ENCODE measurements at regions not wholly inside any gene's neighbourhood (a gene's known extent, or its start where the extent isn't known, plus 50 kb on each side); places are given as distances from the start of the nearest gene placed in this dataset.

GRCh38 chr9:107606149-107606790 lies 116.7 kb upstream of the KLF4 start:
- H3K27ac ChIP-seq (ENCODE audit: low read depth in 1 of 2, low read length in 2 of 2): no peak overlapping the region
- no peaks in the 10 kb centered on the region for H3K36me3 ChIP-seq (ENCODE audit: control insufficient read depth in 4 of 4, insufficient read depth in 3 of 4, low read depth in 1 of 4, low read length in 3 of 4)
- no peak overlapping the region for H3K9ac ChIP-seq (ENCODE audit: low read depth in 1 of 2, low read length in 2 of 2)
- H3K4me3 ChIP-seq (ENCODE audit: low read depth in 1 of 3, low read length in 3 of 3): no peak overlapping the region
- no peaks in the 10 kb centered on the region for H3K27me3 ChIP-seq (ENCODE audit: control insufficient read depth in 4 of 4, insufficient read depth in 4 of 4, low read length in 3 of 4)
- no peaks in the 10 kb centered on the region for H3K9me3 ChIP-seq (ENCODE audit: control insufficient read depth in 4 of 4, low read length in 3 of 4)
- TF ChIP-seq HNF4A (conservative IDR thresholded peaks at IDR 0.05): no peak
- TF ChIP-seq, protein P1, sequence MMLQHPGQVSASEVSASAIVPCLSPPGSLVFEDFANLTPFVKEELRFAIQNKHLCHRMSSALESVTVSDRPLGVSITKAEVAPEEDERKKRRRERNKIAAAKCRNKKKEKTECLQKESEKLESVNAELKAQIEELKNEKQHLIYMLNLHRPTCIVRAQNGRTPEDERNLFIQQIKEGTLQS (IDR thresholded peaks at IDR 0.05): no peak
- no peak for TF ChIP-seq FOXA2 (IDR thresholded peaks at IDR 0.05)
- no peak for TF ChIP-seq EGR1 (IDR thresholded peaks at IDR 0.05; ENCODE audit: low read depth in 2 of 2)
- no peak for TF ChIP-seq FOXA1 (IDR thresholded peaks at IDR 0.05)
- no peak for TF ChIP-seq SP1 (IDR thresholded peaks at IDR 0.05)
- no peak for TF ChIP-seq ZBTB33 (IDR thresholded peaks at IDR 0.05)
- no peak for TF ChIP-seq RXRA (IDR thresholded peaks at IDR 0.05)
- no peak for TF ChIP-seq RAD21 (IDR thresholded peaks at IDR 0.05)
- H3K4me1 ChIP-seq (ENCODE audit: control insufficient read depth in 4 of 4, insufficient read depth in 4 of 4, low read length in 3 of 4): no peaks in the 10 kb centered on the region
- 91% methylated on average over 8 of the region's 8 CpGs for WGBS
- no peak for DNase-seq (ENCODE audit: low spot score)

- Histone ChIP-seq H3K36me3 (ENCODE audit: control insufficient read depth in 4 of 4, insufficient read depth in 3 of 4, low read depth in 1 of 4, low read length in 3 of 4) (no peaks in the 10 kb centered on the region), H3K27me3 (ENCODE audit: control insufficient read depth in 4 of 4, insufficient read depth in 4 of 4, low read length in 3 of 4) (no peaks in the 10 kb centered on the region), H3K4me3 (ENCODE audit: low read depth in 1 of 3, low read length in 3 of 3) (no peak overlapping the region), H3K27ac (ENCODE audit: low read depth in 1 of 2, low read length in 2 of 2) (no peak overlapping the region), H3K9me3 (ENCODE audit: control insufficient read depth in 4 of 4, low read length in 3 of 4) (no peaks in the 10 kb centered on the region), H3K4me1 (ENCODE audit: control insufficient read depth in 4 of 4, insufficient read depth in 4 of 4, low read length in 3 of 4) (no peaks in the 10 kb centered on the region), H3K9ac (ENCODE audit: low read depth in 1 of 2, low read length in 2 of 2) (no peak overlapping the region)
- TF ChIP-seq, protein P2, sequence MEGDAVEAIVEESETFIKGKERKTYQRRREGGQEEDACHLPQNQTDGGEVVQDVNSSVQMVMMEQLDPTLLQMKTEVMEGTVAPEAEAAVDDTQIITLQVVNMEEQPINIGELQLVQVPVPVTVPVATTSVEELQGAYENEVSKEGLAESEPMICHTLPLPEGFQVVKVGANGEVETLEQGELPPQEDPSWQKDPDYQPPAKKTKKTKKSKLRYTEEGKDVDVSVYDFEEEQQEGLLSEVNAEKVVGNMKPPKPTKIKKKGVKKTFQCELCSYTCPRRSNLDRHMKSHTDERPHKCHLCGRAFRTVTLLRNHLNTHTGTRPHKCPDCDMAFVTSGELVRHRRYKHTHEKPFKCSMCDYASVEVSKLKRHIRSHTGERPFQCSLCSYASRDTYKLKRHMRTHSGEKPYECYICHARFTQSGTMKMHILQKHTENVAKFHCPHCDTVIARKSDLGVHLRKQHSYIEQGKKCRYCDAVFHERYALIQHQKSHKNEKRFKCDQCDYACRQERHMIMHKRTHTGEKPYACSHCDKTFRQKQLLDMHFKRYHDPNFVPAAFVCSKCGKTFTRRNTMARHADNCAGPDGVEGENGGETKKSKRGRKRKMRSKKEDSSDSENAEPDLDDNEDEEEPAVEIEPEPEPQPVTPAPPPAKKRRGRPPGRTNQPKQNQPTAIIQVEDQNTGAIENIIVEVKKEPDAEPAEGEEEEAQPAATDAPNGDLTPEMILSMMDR (IDR thresholded peaks at IDR 0.05; ENCODE audit: low read depth, low read length, missing input control): no peak
- no peak for TF ChIP-seq RAD21 (IDR thresholded peaks at IDR 0.05)
- no peak for TF ChIP-seq MAX (IDR thresholded peaks at IDR 0.05)
- TF ChIP-seq FOXA2 (IDR thresholded peaks at IDR 0.05): no peak
- WGBS: 94% methylated on average over 4 of the region's 4 CpGs
- DNase-seq (ENCODE audit: low spot score): no peak
Measured at GRCh38 chr9:107605041-107605440, 115.5 kb upstream of the KLF4 start.

DNA sequence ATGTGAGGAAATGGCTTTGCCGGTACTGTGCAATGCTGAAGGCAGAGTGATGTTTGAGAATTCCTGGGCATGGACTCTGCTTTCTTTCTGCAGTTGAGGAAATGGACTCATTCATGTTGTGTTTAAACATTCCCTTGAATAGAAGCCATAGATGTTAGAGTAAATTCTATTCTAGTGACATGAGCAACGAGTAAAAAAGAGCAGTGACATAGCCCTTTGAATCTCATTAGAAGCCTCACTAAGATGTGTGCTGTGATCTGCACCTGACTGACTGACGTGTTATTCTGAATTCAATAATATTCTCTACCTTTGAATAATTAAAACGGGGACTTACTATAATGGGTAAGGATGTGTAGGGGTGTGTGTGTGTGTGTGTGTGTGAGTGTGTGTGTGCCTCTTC lies 113.7 kb upstream of the KLF4 start:
- no peak overlapping the region for H3K9ac ChIP-seq (ENCODE audit: low read depth in 1 of 2, low read length in 2 of 2)
- peaks cover 0 to under 1% (median 0%) of the 10 kb centered on the region in 4 donors for H3K4me1 ChIP-seq (ENCODE audit: control insufficient read depth in 4 of 4, insufficient read depth in 4 of 4, low read length in 3 of 4)
- DNase-seq (ENCODE audit: low spot score): no peak
- H3K27me3 ChIP-seq (ENCODE audit: control insufficient read depth in 4 of 4, insufficient read depth in 4 of 4, low read length in 3 of 4): no peaks in the 10 kb centered on the region
- H3K27ac ChIP-seq (ENCODE audit: low read depth in 1 of 2, low read length in 2 of 2): no peak overlapping the region
- no peaks in the 10 kb centered on the region for H3K9me3 ChIP-seq (ENCODE audit: control insufficient read depth in 4 of 4, low read length in 3 of 4)
- TF ChIP-seq RXRA (IDR thresholded peaks at IDR 0.05): no peak
- TF ChIP-seq GABPA (IDR thresholded peaks at IDR 0.05 in 1 of 2, conservative IDR thresholded peaks at IDR 0.05 in 1 of 2): no peak
- no peak for TF ChIP-seq HNF4G (IDR thresholded peaks at IDR 0.05)
- no peak for TF ChIP-seq MAX (IDR thresholded peaks at IDR 0.05)
- no peak for TF ChIP-seq FOXA2 (IDR thresholded peaks at IDR 0.05)
- TF ChIP-seq RAD21 (IDR thresholded peaks at IDR 0.05): no peak
- TF ChIP-seq NR2F2 (IDR thresholded peaks at IDR 0.05): no peak
- no peak for TF ChIP-seq JUND (IDR thresholded peaks at IDR 0.05)
- TF ChIP-seq SP1 (IDR thresholded peaks at IDR 0.05): no peak
- TF ChIP-seq HNF4A (conservative IDR thresholded peaks at IDR 0.05): no peak
- TF ChIP-seq REST (IDR thresholded peaks at IDR 0.05): no peak
- WGBS: 91% methylated on average over 4 of the region's 4 CpGs
- no peaks in the 10 kb centered on the region for H3K36me3 ChIP-seq (ENCODE audit: control insufficient read depth in 4 of 4, insufficient read depth in 3 of 4, low read depth in 1 of 4, low read length in 3 of 4)
- no peak overlapping the region for H3K4me3 ChIP-seq (ENCODE audit: low read depth in 1 of 3, low read length in 3 of 3)
